CD4-positive, alpha-beta T cell treated with Interferon alpha-2 for 1 hour (primary cell): ENCODE measurements at regions not wholly inside any gene's neighbourhood (a gene's known extent, or its start where the extent isn't known, plus 50 kb on each side); places are given as distances from the start of the nearest gene placed in this dataset.

ENCODE experiments used
- DNase-seq, 2 donors: peaks; one replicate each; pipeline ENCODE4 v3.0.0-alpha.2; 2020 to 2022

GRCh38 chr14:56505361-56505760 lies 74.2 kb upstream of the TMEM260 start:
- no peak for DNase-seq

- DNase-seq = no peak
Measured at GRCh38 chr14:56512521-56512920, 67.1 kb upstream of the TMEM260 start.

GRCh38 chr14:56514663-56515371 lies 64.8 kb upstream of the TMEM260 start:
- DNase-seq = no peak

- no peak for DNase-seq
Measured at GRCh38 chr14:56515739-56516138, 63.9 kb upstream of the TMEM260 start.

- DNase-seq = no peak
Measured at GRCh38 chr14:56522403-56522802, 57.2 kb upstream of the TMEM260 start.

- no peak for DNase-seq
Measured at GRCh38 chr14:56524971-56525677, 54.5 kb upstream of the TMEM260 start.

- no peak for DNase-seq
Measured at GRCh38 chr14:56528927-56529326, 50.7 kb upstream of the TMEM260 start.
